Vagina (tissue), 2 donors: ENCODE measurements at regions not wholly inside any gene's neighbourhood (a gene's known extent, or its start where the extent isn't known, plus 50 kb on each side); places are given as distances from the start of the nearest gene placed in this dataset.

Experiments used
- DNase-seq, 2 donors: peaks; one replicate each; pipeline ENCODE4 v3.0.0-alpha.2; 2017; ENCODE audit errors: extremely low spot score in 2 of 2
- H3K27ac ChIP-seq: fragments of 200-600 bp; sonication (generic); one replicate; pipeline ENCODE4 v1.5.1; 2019
- H3K27me3 ChIP-seq: fragments of 200-600 bp; sonication (generic); one replicate; pipeline ENCODE4 v1.5.1; 2019
- H3K36me3 ChIP-seq, 2 donors: fragments of 200-600 bp; sonication (generic); one replicate each; pipeline ENCODE4 v1.5.1; 2017 to 2019
- H3K4me1 ChIP-seq: fragments of 200-600 bp; sonication (generic); one replicate; pipeline ENCODE4 v1.5.1; 2019
- H3K4me3 ChIP-seq, 2 donors: fragments of 200-600 bp; sonication (generic); 1 replicate in 1 of 2; 2 replicates in 1 of 2; pipeline ENCODE4 v1.5.1; 2016 to 2019
- H3K9me3 ChIP-seq: fragments of 200-600 bp; sonication (generic); one replicate; pipeline ENCODE4 v1.5.1; 2019
- CTCF ChIP-seq, 3 experiments: fragments of 450-650 bp in 2 of 3; fragments of 200-600 bp in 1 of 3; sonication (generic) in 1 of 3; IDR thresholded peaks; one replicate each; pipeline ENCODE4 v1.5.1; 2017 to 2019; ENCODE audit warnings: antibody characterized with exemption in 3 of 3, mild to moderate bottlenecking in 2 of 3, moderate library complexity in 2 of 3
- POLR2A ChIP-seq, 2 donors: fragments of 450-650 bp; IDR thresholded peaks; one replicate each; pipeline ENCODE4 v1.6.1; 2017; ENCODE audit warnings: antibody characterized with exemption in 2 of 2, mild to moderate bottlenecking in 2 of 2, moderate library complexity in 2 of 2
- POLR2AphosphoS5 ChIP-seq, 2 donors: sonication (generic); formaldehyde crosslinking; IDR thresholded peaks; one replicate each; pipeline ENCODE4 v1.9.0; 2017; ENCODE audit warnings: antibody characterized with exemption in 2 of 2, mild to moderate bottlenecking in 2 of 2, low read depth in 1 of 2; ENCODE audit not compliant: insufficient read depth in 1 of 2
- intact Hi-C: fragments of 100-400 bp; cut with DNase I; formaldehyde crosslinking; loops from one replicate; pipeline ENCODE4 v1.15.1; 2023

GRCh38 chr18:7363338-7363737, 132.4 kb downstream of the LRRC30 start:
- no peaks in the 10 kb centered on the region for H3K9me3 ChIP-seq
- H3K36me3 ChIP-seq, result no peaks in the 10 kb centered on the region
- no peaks in the 10 kb centered on the region for H3K4me1 ChIP-seq
- H3K4me3 ChIP-seq, result no peak overlapping the region
- no peaks in the 10 kb centered on the region for H3K27me3 ChIP-seq
- H3K27ac ChIP-seq, result no peak overlapping the region
- intact Hi-C loops, result no loop called here
- DNase-seq, result no peak
- TF ChIP-seq POLR2AphosphoS5 (IDR thresholded peaks at IDR 0.05; ENCODE audit: insufficient read depth in 1 of 2, low read depth in 1 of 2) (no peak), CTCF (IDR thresholded peaks at IDR 0.05) (no peak), POLR2A (IDR thresholded peaks at IDR 0.05) (no peak)

GRCh38 chr18:7366597-7366996, 135.7 kb downstream of the LRRC30 start:
- no peak for DNase-seq
- H3K4me3 ChIP-seq, result no peak overlapping the region
- H3K9me3 ChIP-seq, result no peaks in the 10 kb centered on the region
- no peak overlapping the region for H3K27ac ChIP-seq
- no peaks in the 10 kb centered on the region for H3K4me1 ChIP-seq
- H3K27me3 ChIP-seq, result no peaks in the 10 kb centered on the region
- TF ChIP-seq POLR2AphosphoS5 (IDR thresholded peaks at IDR 0.05; ENCODE audit: insufficient read depth in 1 of 2, low read depth in 1 of 2) (no peak), CTCF (IDR thresholded peaks at IDR 0.05) (no peak), POLR2A (IDR thresholded peaks at IDR 0.05) (no peak)
- H3K36me3 ChIP-seq, result no peaks in the 10 kb centered on the region
- intact Hi-C loops, result no loop called here

GRCh38 chr18:7367336-7367735, 136.4 kb downstream of the LRRC30 start:
- Histone ChIP-seq H3K27ac (no peak overlapping the region), H3K27me3 (no peaks in the 10 kb centered on the region), H3K4me3 (no peak overlapping the region), H3K36me3 (no peaks in the 10 kb centered on the region), H3K9me3 (no peaks in the 10 kb centered on the region), H3K4me1 (no peaks in the 10 kb centered on the region)
- intact Hi-C loops, result no loop called here
- DNase-seq, result no peak
- TF ChIP-seq CTCF (IDR thresholded peaks at IDR 0.05) (no peak), POLR2AphosphoS5 (IDR thresholded peaks at IDR 0.05; ENCODE audit: insufficient read depth in 1 of 2, low read depth in 1 of 2) (no peak), POLR2A (IDR thresholded peaks at IDR 0.05) (no peak)

- H3K27me3 ChIP-seq, result no peaks in the 10 kb centered on the region
- no peak for DNase-seq
- no peak overlapping the region for H3K4me3 ChIP-seq
- no peaks in the 10 kb centered on the region for H3K9me3 ChIP-seq
- no peak for TF ChIP-seq CTCF (IDR thresholded peaks at IDR 0.05)
- TF ChIP-seq POLR2A (IDR thresholded peaks at IDR 0.05), result no peak
- TF ChIP-seq POLR2AphosphoS5 (IDR thresholded peaks at IDR 0.05; ENCODE audit: insufficient read depth in 1 of 2, low read depth in 1 of 2), result peak in 1 of 2 donors; percentile 58
- H3K36me3 ChIP-seq, result no peaks in the 10 kb centered on the region
- intact Hi-C loops, result no loop called here
- no peak overlapping the region for H3K27ac ChIP-seq
- no peaks in the 10 kb centered on the region for H3K4me1 ChIP-seq
These were observed 138.1 kb downstream of the LRRC30 start for GRCh38 chr18:7369006-7369405.

GRCh38 chr18:7370375-7370774, 139.5 kb downstream of the LRRC30 start:
- Histone ChIP-seq H3K27me3 (no peaks in the 10 kb centered on the region), H3K36me3 (no peaks in the 10 kb centered on the region), H3K4me1 (no peaks in the 10 kb centered on the region), H3K9me3 (no peaks in the 10 kb centered on the region), H3K4me3 (no peak overlapping the region), H3K27ac (no peak overlapping the region)
- TF ChIP-seq CTCF (IDR thresholded peaks at IDR 0.05) (no peak), POLR2A (IDR thresholded peaks at IDR 0.05) (no peak), POLR2AphosphoS5 (IDR thresholded peaks at IDR 0.05; ENCODE audit: insufficient read depth in 1 of 2, low read depth in 1 of 2) (no peak)
- no peak for DNase-seq
- intact Hi-C loops, result no loop called here
